ENCODE measurements at regions not wholly inside any gene's neighbourhood (a gene's known extent, or its start where the extent isn't known, plus 50 kb on each side); places are given as distances from the start of the nearest gene placed in this dataset.
"Not testable (repeated sequence)": the region's sequence is repeated elsewhere in the genome, so short reads cannot be mapped to it uniquely, and the experiment has no call there.

DNA sequence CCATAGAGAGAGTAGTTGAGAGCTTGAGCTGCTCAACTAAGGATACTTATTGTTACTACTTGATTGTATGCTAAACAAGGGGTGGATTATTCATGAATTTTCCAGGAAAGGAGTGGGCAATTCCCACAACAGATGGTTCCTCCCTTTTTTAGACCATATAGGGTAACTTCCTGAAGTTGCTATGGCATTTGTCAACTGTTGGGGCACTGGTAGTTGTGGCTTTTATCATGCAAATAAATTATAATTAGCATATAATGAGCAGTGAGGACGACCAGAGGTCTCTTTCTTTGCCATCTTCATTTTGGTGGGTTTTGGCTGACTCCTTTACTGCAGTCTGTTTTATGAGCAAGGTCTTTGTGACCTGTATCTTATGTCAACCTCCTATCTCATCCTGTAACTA is 1403.5 kb upstream of the PABPC4L start:
- DNase-seq, result no peak

DNA sequence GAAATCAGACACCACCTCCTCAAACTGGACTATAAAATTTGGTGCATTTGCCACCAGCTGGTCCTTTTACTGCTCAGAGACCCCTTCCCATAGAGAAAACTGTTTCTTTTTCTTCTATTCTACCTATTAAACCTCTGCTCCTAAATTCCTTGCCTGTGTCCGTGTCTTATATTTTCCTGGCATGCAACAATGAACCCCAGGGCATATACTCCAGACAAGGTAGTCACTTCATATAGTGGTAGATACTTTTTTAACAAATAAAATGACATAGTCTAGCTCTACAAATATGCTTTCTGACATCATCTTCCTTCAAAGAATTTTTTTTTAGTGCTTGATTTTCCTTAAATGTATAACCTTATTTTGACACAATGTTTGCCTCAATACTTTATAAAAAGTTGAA is 1402.9 kb upstream of the PABPC4L start:
- no peak for DNase-seq

DNA sequence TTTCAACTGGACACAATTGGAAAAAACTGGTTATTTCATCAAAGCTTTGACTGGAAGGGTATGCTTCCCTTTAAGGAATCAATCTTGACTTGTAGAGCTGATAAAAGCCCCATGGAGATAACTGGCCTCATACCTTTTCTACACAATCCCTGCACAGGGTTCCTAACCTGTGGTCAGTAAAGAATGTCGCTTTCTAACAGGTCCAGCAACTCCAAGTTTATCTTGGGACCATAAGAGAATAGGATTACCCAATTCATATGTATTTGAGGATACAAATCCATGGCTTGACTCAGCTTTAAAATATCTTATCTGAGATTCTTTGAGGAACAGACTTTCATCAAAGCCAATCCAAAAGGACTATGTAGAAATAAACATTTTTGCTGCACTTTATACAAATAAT is 1399.8 kb upstream of the PABPC4L start:
- no peak for DNase-seq

DNA sequence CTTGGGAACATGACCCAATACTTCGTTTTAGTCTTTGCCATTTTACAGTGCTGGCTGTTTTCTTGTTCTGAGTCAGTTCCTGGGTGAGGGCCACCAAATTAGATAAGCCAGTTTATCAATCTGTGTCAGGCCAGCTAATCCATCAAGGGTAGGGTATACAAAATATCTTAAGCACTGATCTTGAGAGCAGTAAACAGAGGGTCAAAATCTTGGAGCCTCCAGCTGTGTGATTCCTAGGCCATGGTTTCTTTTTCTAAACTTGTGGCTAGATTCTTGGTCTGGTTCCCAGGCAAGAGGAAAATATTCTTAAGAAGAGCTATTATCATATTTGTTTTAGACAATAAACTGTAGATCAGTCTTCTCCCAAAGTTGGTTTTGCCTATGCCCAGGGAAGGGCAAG is 1396.6 kb upstream of the PABPC4L start:
- DNase-seq, result no peak

DNA sequence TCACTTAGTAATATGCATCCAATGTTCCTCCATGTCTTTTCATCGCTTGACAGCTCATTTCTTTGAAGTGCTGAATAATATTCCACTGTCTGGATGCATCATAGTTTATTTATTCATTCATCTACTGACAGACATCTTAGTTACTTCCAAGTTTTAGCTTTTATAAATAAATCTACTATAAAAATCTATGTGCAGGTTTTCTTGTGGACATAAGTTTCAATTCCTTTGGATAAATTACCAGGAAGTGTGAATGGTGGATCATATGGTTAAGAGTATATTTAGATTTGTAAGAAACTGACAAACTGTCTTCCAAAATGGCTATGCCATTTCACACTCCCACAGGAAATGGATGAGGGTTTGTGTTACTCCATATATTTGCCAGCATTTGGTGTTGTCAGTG is 1392.9 kb upstream of the PABPC4L start:
- DNase-seq, result no peak

DNA sequence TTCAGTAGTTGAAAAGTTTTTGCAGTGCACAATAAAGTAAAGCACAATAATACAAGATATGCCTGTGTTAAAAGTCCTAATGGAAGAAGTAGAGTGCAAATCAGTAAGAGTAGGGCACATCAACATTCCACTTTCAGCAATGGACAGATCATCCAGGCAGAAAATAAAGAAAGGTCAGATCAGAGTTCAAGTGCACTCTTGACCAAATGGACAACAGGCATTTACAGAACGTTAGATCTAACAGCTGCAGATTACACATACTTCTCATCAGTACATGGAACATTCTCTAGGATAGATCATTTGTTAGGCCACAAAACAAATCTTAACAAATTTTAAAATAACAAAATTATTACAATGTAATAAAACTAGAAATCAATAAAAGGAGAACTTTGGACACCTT is 1373.5 kb upstream of the PABPC4L start:
- DNase-seq, result no peak

DNA sequence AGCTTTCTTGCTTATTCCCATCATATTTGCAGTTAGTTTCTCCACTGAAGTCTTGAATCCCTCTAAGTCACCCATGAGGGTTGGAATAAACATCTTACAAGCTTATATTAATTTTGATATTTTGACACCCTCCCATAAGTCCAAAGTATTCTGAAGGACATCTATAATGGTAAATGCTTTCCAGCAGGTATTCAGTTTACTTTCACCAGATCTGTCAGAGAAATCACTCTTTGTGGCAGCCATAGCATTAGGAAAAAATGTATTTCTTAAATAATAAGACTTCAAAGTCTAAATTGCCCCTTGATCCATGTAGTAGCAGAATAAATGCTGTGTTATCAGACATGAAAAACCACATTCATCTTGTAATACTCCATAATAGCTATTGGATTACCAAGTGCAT is 1371.7 kb upstream of the PABPC4L start:
- DNase-seq, result no peak

DNA sequence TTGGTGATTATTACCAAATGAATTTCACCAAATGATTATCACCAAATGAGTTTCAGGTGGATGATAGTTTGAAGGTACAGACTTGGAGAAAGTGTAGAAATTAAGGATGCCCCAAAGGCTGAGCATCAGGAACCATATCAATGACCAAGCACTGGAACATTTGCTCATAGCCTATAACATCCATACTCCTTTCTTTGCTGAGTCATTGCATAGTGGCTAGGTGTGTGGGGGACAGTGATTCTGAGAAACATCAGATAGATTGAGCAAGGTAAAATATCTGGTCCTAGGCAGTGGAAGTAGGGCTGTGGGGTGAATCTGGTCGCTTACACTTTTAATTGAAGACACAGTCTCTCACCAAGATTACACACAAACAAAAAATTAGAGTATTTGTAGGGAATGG is 1362.5 kb upstream of the PABPC4L start:
- DNase-seq, result no peak

DNA sequence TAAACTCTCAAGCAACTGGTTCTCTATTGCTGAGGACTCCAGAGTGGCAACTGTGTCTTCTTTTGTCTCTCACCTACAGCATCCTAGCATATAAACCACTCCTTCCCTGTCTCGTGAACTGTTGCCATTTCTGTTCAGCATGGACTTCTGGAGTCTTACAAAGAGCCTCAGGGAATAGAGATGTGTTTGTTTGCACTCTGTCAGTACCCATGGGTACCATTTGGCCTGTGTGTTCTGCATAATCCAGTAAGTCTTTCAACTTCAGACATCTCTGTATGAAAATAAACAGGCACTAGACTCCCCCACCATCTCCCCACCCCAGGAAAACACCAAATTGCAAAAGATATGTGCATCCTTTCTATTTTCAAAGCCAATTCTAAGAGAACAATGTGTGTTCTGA is 1351.6 kb upstream of the PABPC4L start:
- no peak for DNase-seq

DNA sequence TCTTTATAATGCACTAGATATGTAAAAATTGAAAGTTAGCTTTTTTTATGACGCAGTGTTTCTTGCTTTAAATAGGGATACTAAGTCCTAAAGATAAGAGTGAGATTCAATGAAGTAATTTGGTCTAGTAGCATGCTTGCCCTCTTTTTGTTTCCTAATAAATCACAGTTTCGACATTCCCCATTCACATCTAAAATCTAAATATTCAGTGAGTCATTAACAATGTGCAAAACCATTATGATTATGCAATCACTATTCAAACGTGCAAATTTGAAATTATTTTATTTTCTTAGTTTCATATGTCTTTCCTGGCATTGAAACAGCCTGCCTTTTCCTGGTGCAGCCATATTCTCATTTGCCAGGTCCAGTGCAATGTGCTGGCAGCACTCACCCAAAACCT is 1350.5 kb upstream of the PABPC4L start:
- no peak for DNase-seq

DNA sequence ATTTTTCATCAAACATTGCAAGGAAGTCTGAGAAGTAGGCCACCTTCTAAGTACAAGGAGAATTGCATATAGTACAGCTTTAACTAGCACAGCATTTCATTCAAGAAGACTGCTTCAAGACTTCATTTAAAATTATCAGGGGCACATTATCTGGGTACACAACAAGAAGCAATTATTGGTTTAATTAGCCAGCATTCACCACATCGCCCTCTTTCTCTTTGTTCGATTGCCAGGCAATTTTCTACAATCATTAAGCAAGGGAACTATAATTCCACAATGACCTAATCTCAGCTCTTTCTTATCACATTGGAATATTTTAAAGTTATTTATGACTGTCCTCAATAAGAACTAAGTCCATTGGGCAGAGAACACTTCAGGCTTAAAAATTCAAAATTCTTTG is 1347.1 kb upstream of the PABPC4L start:
- peak; percentile 57 for DNase-seq

DNA sequence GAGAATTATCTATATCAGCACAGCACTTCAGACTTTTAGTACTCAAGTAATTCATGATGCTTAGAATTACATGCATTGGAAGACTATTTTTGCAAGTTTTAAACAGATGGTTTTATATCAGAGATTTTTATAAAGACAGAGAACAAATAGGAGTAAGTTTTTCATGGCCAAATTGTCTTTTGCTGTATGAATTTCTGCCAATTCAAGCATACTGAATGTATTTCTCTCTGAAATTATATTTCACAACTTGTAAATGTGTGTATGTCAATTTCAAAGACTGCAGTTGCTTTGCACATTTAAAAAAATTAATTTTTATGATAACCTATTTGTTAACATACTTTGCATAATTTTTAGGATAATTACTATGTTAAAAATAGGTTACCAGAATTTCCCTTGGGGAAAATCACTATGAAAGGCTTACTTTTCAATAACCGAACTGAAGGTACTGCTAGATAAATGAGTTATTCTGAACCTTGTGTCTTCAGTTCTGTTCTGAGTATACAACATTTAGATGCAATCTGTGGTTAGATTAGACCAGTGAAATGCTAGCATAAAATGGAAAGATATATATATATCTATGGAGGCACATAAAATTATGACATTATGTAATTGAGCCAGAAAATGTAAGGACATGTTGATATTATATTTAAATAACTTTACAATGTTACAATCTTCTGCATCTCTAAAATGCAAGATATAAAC is 1344.2 kb upstream of the PABPC4L start:
- DNase-seq, result no peak

DNA sequence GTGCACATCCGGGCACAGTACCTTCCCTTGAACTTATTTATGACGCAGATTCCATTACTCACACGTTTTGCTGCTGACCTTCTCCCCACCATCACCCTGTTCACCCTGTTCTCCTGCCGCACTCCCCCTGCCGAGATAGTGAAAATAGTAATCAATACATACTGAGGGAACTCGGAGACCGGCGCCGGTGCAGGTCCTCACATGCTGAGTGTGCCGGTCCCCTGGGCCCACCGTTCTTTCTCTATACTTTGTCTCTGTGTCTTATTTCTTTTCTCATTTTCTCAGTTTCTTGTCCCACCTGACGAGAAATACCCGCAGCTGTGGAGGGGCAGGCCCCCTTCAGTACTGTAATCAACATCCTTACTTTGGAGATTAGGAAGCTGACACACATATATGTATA is 1337.1 kb upstream of the PABPC4L start:
- DNase-seq, result no peak

DNA sequence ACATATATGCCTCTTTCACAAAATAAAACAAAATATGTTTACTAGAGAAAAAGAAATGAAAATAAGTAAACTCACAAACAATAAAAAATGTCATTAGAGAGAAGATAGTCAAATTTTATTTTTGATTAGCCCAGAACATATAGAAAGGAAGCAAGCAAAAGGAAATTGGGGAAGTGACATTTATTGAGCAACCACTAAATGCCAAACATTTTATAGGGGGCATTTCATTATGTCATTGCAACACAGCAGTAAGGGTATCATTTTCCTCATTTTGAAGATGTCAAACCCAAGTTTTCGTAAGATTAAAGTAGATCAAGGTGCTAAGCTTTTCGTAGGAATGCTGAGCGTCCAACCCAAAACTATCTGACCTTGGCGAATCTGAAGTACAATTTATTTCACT is 1331.5 kb upstream of the PABPC4L start:
- DNase-seq, result no peak

DNA sequence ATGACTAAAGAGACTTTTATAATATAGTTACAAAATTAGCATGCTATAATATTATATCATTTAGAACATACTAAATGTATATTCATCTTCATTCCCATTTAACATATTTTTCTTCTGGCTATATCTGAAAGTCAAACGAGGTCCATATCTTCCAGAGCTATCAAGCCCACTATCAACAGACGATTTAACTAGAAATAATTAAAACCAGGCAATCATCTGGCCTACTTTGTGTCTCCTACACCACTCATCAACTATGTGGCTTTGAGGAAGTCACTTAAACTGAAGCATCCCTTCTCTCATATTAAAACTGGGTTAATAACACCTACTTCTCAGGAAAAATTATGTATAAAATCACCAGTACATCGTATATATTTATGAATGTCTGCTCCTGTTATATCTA is 1330.5 kb upstream of the PABPC4L start:
- no peak for DNase-seq

DNA sequence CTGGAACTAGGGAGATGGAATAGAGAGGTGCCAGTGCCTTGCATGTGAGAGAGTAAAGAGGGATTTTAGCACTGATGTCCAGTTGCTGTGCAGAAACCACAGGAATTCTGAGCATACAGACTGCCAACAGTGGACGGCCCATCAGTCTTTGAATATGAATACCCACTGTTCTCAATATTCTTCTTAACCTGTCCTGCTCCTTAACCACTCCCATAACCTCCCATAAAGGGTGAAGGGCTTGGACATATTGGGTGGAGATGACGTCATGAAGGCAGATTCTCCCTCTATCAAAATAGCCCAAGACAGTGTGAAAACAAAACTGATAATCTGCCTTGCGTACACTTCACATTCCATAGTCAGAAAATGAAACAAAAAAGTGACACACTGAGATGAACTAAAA is 1313.7 kb upstream of the PABPC4L start:
- DNase-seq, result no peak

DNA sequence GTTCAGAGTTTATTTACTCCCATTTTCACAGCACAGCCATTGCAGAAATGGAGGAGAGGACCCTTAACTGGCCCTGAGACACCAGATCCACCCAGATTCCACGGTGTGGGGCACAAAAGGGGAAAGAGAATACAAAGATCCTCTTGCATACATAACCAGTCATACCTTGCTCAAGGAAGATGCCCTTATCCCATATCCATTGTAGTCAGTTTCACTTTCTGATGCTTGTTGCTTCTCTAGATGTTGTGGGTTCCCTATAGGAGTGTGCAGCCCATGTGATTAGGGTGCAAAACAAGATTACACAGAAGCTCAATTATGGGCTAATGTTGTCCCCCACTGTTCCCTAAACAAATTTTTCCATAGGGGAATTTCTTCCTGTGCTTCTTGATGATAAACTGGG is 1309.0 kb upstream of the PABPC4L start:
- no peak for DNase-seq

DNA sequence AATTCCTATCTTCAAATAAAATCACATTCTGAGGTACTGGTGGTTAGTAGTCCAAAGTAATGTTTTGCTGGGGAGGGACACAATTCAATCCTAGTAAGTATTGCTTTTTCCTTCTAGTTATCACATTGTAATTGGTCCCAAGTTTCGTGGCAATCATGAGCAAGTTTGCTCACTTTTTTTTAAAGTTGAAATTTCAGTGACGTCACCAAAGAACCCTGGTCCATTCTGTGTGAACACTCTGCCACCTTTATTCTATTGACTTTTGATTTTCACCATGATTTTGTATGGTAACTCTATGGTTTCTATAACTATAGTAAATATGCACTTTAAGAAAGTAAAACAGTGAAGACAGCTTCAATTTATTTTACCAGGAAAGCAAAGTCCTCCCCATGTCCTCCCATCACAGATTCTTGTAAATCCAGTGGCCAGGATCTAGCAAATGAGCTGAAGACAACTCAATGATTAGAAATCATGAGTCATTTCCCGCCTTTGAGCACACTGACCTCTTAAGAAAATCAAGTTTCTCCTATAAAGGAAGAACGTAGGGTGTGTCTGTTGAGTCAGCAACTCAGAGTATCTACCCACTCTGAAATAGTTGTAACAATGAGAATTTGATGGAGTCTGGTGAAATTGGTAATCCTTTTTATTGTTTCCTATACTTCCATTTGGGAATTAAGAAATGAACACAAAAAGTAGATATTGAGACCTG is 1306.6 kb upstream of the PABPC4L start:
- no peak for DNase-seq

DNA sequence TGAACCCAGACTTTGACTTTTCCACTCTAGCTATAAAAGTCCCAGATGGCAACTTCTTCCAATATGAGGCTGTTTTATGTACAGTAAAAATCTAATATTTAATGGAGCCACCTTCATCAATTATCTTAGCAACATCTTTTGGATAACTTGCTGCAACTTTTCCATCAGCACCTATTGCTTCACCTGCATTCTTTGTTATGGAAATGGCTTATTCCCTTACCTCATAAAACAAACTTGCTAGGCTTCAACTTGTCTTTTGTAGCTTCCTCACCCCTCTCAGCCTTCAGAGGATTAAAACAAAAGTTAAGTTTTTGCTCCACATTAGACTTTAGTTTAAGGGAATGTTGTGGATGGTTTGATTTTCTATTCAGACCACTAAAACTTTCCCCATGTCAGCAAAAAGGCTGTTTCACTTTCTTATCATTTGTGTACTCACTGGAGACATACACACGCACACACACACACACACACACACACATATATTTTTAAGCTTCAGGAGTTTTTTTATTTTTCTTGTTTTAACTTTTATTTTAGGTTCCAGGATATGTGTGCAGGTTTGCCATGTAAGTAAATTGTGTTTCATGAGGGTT is 1296.1 kb upstream of the PABPC4L start:
- DNase-seq, result no peak

DNA sequence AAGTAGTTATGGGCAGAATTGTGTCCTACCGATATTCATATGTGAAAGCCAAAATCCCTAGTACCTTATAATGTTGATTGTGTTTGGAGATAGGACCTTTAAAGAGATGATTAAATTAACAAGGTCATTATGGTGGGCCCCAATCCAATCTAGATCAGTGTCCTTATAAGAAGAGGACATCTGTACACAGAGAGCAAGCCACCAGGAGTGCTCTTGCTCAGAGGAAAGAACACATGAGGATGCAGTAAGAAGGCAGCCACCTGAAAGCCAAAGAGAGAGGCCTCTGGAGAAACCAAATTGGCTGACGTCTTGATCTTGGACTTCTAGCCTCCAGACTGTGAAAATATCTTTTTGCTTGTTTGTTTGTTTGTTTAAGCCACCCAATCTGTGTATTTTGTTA is 1290.8 kb upstream of the PABPC4L start:
- no peak for DNase-seq

DNA sequence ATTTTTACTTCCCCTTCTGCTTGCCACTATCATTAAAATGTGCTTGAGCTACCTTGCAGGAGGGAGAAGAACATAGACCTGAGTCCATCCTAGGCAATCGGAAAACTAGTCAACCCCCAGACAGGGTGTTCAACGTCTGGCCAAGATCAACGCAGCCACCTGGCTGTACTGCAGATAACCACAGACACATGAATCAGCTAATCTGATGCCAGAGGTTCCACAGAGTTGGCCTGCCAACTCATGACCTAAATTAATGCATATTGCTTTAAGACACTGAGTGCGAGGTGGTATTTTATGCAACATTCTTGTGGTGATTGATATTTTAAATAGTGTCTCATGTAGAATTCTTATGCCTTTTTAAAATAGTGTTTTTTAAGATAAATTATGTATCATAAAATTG is 1283.8 kb upstream of the PABPC4L start:
- DNase-seq, result no peak

DNA sequence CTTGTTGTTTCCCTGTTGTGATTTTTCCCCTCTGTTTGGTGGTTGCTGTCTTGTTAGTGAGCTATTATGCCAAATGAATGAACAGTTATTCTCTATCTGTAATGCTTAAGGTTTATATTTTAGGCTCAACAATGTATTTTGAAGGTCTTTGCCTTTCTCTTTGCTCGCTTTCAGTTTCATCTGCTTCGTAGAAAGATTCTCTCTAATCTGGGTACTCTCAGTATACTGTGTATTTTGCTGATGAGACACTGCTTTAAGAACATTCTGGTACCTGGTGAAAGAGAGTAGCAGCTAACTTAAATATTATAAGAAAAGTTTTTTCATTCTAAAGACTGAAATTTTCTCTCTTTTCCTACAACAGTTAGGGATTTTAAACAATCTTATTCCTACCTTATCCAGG is 1274.7 kb upstream of the PABPC4L start:
- no peak for DNase-seq

DNA sequence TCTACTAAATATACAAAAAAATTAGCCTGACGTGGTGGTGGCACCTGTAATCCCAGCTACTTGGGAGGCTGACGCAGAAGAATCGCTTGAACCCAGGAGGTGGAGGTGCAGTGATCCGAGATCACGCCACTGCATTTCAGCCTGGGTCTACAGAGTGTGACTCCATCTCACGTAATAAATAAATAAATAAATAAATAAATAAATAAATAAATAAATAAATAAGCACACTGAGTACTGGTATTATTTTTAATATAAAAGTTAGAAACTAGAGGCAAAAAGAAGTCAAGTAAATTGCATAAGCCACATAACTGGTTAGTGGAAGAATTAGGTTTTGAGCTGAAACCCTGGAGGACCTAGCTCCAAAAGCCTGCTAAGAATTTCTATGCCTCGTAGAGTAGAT is 1262.7 kb upstream of the PABPC4L start:
- DNase-seq, result no peak

DNA sequence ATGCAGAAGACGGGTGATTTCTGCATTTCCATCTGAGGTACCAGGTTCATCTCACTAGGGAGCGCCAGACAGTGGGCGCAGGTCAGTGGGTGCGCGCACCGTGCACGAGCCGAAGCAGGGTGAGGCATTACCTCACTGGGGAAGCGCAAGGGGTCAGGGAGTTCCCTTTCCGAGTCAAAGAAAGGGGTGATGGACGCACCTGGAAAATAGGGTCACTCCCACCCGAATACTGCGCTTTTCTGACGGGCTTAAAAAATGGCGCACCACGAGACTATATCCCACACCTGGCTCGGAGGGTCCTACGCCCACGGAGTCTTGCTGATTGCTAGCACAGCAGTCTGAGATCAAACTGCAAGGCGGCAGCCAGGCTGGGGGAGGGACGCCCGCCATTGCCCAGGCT is 1246.0 kb upstream of the PABPC4L start:
- DNase-seq, result not testable (repeated sequence)

DNA sequence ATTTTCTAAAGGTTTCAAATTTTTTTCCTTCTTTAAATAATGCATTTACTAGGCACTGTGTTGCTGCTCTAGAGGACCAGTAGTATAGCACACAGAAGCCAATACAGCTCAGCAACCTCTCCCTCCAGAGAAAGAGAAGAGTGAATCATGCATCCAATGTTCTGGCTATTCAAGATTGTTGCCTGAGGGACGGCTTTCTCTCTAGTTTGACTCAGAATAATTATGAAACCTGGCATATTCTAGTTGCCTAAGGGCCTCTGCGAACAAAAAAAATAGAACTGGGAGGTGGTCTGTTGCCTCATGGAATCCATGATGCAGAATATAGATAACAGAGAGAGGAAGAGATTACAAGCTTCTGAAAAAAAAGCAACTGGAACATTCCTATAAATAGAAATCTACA is 1233.3 kb upstream of the PABPC4L start:
- DNase-seq, result no peak
